Osteoblast (primary cell): ENCODE measurements at regions not wholly inside any gene's neighbourhood (a gene's known extent, or its start where the extent isn't known, plus 50 kb on each side); places are given as distances from the start of the nearest gene placed in this dataset.

ENCODE experiments used
- DNase-seq: peaks from one replicate; pipeline ENCODE4 v3.0.0; 2011; ENCODE audit warnings: low spot score, mixed read lengths; ENCODE audit not compliant: insufficient read length; ENCODE audit errors: missing footprints
- H2AFZ ChIP-seq: 2 replicates; pipeline ENCODE4 v1.6.0; 2011; ENCODE audit warnings: mild to moderate bottlenecking, low read length
- H3K27ac ChIP-seq: 2 replicates; pipeline ENCODE4 v1.5.1; 2011; ENCODE audit warnings: mild to moderate bottlenecking, low read depth, low read length, moderate library complexity
- H3K27me3 ChIP-seq: 2 replicates; pipeline ENCODE4 v1.6.0; 2012; ENCODE audit warnings: mild to moderate bottlenecking, control low read depth, inconsistent platforms, low read length, moderate library complexity; ENCODE audit not compliant: insufficient read depth
- H3K36me3 ChIP-seq: 2 replicates; pipeline ENCODE4 v1.5.1; 2011; ENCODE audit warnings: mild to moderate bottlenecking, low read length, control low read depth, moderate library complexity; ENCODE audit not compliant: insufficient read depth
- H3K4me1 ChIP-seq: 2 replicates; pipeline ENCODE4 v1.5.1; 2011; ENCODE audit warnings: mild to moderate bottlenecking, low read length, control low read depth, moderate library complexity; ENCODE audit not compliant: insufficient read depth
- H3K4me2 ChIP-seq: 2 replicates; pipeline ENCODE4 v1.6.0; 2011; ENCODE audit warnings: mild to moderate bottlenecking, low read length; ENCODE audit not compliant: insufficient read depth
- H3K4me3 ChIP-seq: fragments of 200-600 bp; sonication (generic); 3 replicates; pipeline ENCODE4 v1.5.1; 2012; ENCODE audit warnings: mild to moderate bottlenecking, low read length, inconsistent platforms; ENCODE audit not compliant: insufficient read depth
- H3K79me2 ChIP-seq: 2 replicates; pipeline ENCODE4 v1.6.0; 2012; ENCODE audit warnings: mild to moderate bottlenecking, low read length, control low read depth, inconsistent platforms; ENCODE audit not compliant: insufficient read depth
- H3K9me3 ChIP-seq: 2 replicates; pipeline ENCODE4 v1.5.1; 2011; ENCODE audit warnings: low read depth, low read length, control low read depth
- H4K20me1 ChIP-seq: 2 replicates; pipeline ENCODE4 v1.6.0; 2012; ENCODE audit warnings: mild to moderate bottlenecking, low read length, control low read depth; ENCODE audit not compliant: insufficient read depth
- TF ChIP-seq, protein P1 (sequence below): IDR thresholded peaks from 2 replicates; pipeline ENCODE4 v1.5.1; 2011; ENCODE audit warnings: mild to moderate bottlenecking, low read depth, low read length, moderate library complexity; ENCODE audit errors: extremely low read depth

DNA sequence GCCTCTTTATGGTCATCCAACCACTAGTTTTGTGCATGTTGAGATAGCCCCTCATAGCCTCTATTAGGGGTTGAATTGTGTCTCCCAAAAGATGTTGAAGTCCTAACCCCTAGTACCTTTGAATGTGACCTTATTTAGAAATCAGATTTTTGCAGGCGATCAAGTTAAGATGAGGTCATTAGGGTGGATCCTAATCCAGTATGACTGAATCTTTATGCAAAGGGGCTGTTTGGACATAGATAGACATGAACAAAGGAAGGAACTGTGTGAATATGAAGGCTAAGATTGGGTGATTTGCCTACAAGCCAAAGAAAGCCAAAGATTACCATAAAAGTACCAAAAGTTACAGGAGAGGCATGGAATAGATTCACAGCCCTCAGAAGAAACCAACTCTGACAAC lies 209.6 kb downstream of the NUAK1 start:
- Histone ChIP-seq H2AFZ (no peak overlapping the region), H3K79me2 (no peaks in the 10 kb centered on the region), H3K4me3 (no peak overlapping the region), H4K20me1 (no peaks in the 10 kb centered on the region), H3K27ac (no peak overlapping the region), H3K9me3 (no peaks in the 10 kb centered on the region), H3K27me3 (no peaks in the 10 kb centered on the region), H3K4me2 (no peak overlapping the region), H3K36me3 (no peaks in the 10 kb centered on the region), H3K4me1 (peaks cover 6% of the 10 kb centered on the region)
- TF ChIP-seq, protein P1, sequence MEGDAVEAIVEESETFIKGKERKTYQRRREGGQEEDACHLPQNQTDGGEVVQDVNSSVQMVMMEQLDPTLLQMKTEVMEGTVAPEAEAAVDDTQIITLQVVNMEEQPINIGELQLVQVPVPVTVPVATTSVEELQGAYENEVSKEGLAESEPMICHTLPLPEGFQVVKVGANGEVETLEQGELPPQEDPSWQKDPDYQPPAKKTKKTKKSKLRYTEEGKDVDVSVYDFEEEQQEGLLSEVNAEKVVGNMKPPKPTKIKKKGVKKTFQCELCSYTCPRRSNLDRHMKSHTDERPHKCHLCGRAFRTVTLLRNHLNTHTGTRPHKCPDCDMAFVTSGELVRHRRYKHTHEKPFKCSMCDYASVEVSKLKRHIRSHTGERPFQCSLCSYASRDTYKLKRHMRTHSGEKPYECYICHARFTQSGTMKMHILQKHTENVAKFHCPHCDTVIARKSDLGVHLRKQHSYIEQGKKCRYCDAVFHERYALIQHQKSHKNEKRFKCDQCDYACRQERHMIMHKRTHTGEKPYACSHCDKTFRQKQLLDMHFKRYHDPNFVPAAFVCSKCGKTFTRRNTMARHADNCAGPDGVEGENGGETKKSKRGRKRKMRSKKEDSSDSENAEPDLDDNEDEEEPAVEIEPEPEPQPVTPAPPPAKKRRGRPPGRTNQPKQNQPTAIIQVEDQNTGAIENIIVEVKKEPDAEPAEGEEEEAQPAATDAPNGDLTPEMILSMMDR: no peak
- DNase-seq: no peak

DNA sequence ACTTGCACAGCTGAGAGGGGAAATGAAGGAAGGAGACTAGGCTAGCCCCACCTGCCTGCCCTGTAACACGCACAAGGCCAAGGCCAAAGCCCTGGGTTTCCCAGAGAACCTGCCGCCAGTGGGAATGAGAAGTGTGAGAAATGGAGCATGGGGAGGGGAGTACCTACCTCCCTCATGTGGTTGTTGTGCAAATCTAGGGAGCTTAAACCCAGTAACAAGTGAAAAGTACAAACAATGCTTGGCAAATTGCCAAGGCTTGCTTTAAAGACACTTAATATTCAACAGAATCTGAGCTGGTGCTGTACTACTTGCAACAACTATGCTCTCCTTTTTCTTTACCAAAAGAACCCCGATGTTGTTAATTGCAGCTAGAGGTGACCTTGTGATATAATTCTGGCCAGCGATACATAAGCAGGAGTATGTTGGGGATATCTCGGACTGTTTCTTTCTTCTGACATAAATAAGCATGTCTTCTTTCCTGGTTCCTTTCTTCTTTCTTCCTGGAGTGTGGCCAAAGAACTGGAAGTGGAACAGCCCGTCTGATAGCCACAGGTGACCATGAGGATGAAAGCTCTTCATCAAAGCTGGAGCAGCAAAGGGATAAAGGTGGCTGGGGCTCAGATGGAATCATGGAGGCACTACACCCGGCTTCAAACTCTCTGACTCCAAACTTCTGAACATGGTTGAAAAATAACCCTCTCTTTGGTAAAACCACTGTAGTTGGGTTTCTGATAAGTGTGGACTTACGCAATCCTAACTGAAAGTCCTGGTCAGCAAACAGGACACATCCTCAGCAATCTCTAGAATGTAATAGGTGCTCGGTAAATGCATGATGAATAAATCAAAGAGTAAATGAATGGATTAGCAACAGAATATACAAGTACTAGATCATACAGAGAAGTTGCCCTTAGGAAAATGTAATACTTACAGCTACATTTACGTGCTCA lies 207.9 kb downstream of the NUAK1 start:
- Histone ChIP-seq H3K4me3 (no peak overlapping the region), H4K20me1 (no peaks in the 10 kb centered on the region), H3K9me3 (no peaks in the 10 kb centered on the region), H3K27me3 (no peaks in the 10 kb centered on the region), H3K4me1 (peaks cover 23% of the 10 kb centered on the region), H3K27ac (no peak overlapping the region), H3K79me2 (no peaks in the 10 kb centered on the region), H3K36me3 (no peaks in the 10 kb centered on the region), H3K4me2 (no peak overlapping the region), H2AFZ (no peak overlapping the region)
- peak; percentile 39 for DNase-seq
- TF ChIP-seq, protein P1: no peak

DNA sequence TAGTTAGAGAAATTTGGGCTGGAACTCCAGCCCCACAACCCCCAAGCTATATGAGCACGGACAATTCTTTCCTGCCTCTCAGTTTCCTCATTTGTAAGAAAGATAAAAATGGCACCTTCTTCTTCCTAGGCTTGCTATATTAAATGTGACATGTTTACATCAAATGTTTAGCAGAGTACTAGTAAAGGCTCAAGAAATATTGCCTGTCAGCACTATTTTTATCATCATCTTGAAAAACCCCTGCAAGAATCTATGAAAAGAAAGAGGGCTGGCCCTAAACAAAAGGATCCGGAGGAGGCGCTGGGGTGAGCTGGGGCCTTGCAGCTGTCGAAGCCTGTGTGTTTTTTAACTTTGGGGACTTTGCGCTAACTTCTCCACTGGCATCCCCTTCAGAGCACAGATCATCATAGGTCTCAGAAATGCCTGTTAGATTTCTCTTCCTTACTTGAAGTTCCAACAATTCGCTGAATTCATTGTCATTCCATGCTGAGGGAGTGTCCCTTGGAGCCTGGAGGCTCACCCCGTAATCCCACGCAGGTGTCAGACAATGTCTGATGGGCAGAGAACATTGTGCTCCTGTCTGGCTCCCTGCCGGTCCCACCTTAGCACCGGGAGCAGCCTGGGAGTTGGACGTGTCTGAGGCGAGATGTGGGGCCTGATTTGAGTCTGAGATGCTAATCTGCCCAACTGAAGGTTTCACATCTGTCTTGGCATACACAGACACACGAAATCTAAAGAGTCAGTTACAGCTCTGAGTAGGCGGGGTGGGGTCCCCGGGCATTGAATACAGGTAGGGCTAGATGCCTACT lies 206.8 kb downstream of the NUAK1 start:
- Histone ChIP-seq H3K27ac (no peak overlapping the region), H3K79me2 (no peaks in the 10 kb centered on the region), H3K27me3 (no peaks in the 10 kb centered on the region), H3K36me3 (no peaks in the 10 kb centered on the region), H3K4me1 (peaks cover 27% of the 10 kb centered on the region), H3K9me3 (no peaks in the 10 kb centered on the region), H2AFZ (no peak overlapping the region), H3K4me2 (no peak overlapping the region), H3K4me3 (no peak overlapping the region), H4K20me1 (no peaks in the 10 kb centered on the region)
- DNase-seq: no peak
- TF ChIP-seq, protein P1: no peak
